Peyer's patch (tissue), 4 donors: ENCODE measurements at regions not wholly inside any gene's neighbourhood (a gene's known extent, or its start where the extent isn't known, plus 50 kb on each side); places are given as distances from the start of the nearest gene placed in this dataset.

Experiments
- POLR2A ChIP-seq, 2 donors: fragments of 450-650 bp; IDR thresholded peaks; one replicate each; pipeline ENCODE4 v1.5.1; 2017; ENCODE audit warnings: antibody characterized with exemption in 2 of 2, mild to moderate bottlenecking in 2 of 2, moderate library complexity in 2 of 2
- TF ChIP-seq, protein P1 (sequence below), 6 experiments: fragments of 450-650 bp in 4 of 6; fragments of 200-600 bp in 2 of 6; sonication (generic) in 1 of 6; IDR thresholded peaks; one replicate each; pipeline ENCODE4 v1.5.1; 2017 to 2019; ENCODE audit warnings: antibody characterized with exemption in 6 of 6, mild to moderate bottlenecking in 3 of 6, moderate library complexity in 1 of 6

- TF ChIP-seq, protein P1, sequence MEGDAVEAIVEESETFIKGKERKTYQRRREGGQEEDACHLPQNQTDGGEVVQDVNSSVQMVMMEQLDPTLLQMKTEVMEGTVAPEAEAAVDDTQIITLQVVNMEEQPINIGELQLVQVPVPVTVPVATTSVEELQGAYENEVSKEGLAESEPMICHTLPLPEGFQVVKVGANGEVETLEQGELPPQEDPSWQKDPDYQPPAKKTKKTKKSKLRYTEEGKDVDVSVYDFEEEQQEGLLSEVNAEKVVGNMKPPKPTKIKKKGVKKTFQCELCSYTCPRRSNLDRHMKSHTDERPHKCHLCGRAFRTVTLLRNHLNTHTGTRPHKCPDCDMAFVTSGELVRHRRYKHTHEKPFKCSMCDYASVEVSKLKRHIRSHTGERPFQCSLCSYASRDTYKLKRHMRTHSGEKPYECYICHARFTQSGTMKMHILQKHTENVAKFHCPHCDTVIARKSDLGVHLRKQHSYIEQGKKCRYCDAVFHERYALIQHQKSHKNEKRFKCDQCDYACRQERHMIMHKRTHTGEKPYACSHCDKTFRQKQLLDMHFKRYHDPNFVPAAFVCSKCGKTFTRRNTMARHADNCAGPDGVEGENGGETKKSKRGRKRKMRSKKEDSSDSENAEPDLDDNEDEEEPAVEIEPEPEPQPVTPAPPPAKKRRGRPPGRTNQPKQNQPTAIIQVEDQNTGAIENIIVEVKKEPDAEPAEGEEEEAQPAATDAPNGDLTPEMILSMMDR (IDR thresholded peaks at IDR 0.05) = no peak
- TF ChIP-seq POLR2A (IDR thresholded peaks at IDR 0.05) = no peak
Observed at GRCh38 chr1:56202186-56202585, 377.2 kb downstream of the PLPP3 start.
